ENCODE measurements at regions not wholly inside any gene's neighbourhood (a gene's known extent, or its start where the extent isn't known, plus 50 kb on each side); places are given as distances from the start of the nearest gene placed in this dataset.

DNA sequence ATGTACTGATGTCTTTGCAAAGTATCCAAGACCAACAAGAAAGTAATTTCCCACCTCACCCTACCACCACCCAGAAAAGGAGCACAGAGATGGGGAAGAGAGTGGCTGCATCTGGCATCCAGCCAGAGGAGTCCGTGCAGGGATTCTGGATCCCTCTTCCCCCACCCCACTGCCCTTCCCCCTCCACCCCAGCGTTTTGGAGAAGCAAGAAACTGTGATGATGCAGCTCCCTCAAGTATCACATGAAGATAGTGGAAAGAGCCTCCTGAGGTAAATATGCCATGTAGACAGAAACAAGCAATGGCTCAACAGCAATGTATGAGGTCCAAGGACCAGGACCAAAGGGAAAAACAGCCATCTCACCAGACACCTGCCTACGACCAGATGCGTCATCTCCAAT lies 153.8 kb downstream of the DEPDC1B start:
- DNase-seq (ENCODE audit: low spot score): no peak
- TF ChIP-seq, protein P1, sequence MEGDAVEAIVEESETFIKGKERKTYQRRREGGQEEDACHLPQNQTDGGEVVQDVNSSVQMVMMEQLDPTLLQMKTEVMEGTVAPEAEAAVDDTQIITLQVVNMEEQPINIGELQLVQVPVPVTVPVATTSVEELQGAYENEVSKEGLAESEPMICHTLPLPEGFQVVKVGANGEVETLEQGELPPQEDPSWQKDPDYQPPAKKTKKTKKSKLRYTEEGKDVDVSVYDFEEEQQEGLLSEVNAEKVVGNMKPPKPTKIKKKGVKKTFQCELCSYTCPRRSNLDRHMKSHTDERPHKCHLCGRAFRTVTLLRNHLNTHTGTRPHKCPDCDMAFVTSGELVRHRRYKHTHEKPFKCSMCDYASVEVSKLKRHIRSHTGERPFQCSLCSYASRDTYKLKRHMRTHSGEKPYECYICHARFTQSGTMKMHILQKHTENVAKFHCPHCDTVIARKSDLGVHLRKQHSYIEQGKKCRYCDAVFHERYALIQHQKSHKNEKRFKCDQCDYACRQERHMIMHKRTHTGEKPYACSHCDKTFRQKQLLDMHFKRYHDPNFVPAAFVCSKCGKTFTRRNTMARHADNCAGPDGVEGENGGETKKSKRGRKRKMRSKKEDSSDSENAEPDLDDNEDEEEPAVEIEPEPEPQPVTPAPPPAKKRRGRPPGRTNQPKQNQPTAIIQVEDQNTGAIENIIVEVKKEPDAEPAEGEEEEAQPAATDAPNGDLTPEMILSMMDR (IDR thresholded peaks at IDR 0.05; ENCODE audit: extremely low read depth, missing control alignments): no peak

DNA sequence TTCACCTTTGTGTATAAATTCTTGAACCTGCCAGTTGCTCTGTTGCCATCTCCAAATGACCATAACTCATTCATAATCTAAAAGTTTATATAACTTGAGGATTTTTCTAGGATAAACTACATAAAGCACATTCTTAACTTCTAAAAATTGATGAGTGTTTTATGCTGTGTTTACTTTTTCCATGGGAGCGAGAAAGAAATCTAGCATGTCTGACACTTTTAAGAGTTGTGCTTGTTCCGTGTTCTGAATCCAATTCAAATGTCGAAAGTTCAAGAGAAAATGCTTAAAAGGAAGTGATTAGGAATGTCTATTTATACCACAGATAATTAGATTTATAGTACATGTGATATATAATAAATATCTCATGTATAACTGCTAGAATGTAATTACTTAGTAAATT lies 154.4 kb downstream of the DEPDC1B start:
- TF ChIP-seq, protein P1 (IDR thresholded peaks at IDR 0.05; ENCODE audit: extremely low read depth, missing control alignments): no peak
- DNase-seq (ENCODE audit: low spot score): no peak

DNA sequence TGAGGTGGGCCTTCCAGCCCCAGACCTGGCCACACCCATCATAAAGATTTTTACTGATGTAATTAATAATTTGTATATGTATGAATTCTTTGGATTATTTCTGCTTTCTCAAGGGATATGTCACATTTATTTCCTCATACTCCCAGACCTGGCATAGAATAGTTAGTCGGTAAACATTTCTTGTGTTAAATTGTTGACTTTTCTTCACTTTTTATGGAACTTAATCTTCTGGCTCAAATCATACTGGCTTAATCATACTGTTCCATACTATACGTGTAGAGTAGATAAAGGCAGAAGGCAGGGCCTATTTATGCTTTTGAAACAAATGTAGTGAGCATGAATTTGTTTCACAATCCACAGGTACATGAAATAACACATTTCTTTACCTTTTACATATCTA lies 155.8 kb downstream of the DEPDC1B start:
- no peak for DNase-seq (ENCODE audit: low spot score)
- TF ChIP-seq, protein P1 (IDR thresholded peaks at IDR 0.05; ENCODE audit: extremely low read depth, missing control alignments): no peak

DNA sequence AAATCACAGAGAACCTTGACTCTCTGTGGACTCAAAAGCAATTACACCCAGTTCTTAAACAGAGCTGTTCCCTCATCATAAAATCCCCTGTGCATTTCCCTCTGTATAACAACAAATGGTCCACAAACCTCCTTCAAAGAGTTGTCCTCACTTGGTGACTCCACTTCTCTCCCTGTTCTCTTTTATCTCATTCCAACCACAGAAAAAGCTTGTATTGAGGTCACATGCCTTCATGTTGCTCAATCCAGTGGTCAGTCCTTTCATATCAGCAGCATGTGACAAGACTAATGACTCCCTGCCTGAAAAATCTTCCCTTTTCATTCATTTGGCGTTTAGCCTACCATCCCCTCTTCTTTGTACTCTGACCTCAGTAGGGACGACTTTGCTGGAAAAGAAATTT lies 158.0 kb downstream of the DEPDC1B start:
- TF ChIP-seq, protein P1 (IDR thresholded peaks at IDR 0.05; ENCODE audit: extremely low read depth, missing control alignments): no peak
- no peak for DNase-seq (ENCODE audit: low spot score)

DNA sequence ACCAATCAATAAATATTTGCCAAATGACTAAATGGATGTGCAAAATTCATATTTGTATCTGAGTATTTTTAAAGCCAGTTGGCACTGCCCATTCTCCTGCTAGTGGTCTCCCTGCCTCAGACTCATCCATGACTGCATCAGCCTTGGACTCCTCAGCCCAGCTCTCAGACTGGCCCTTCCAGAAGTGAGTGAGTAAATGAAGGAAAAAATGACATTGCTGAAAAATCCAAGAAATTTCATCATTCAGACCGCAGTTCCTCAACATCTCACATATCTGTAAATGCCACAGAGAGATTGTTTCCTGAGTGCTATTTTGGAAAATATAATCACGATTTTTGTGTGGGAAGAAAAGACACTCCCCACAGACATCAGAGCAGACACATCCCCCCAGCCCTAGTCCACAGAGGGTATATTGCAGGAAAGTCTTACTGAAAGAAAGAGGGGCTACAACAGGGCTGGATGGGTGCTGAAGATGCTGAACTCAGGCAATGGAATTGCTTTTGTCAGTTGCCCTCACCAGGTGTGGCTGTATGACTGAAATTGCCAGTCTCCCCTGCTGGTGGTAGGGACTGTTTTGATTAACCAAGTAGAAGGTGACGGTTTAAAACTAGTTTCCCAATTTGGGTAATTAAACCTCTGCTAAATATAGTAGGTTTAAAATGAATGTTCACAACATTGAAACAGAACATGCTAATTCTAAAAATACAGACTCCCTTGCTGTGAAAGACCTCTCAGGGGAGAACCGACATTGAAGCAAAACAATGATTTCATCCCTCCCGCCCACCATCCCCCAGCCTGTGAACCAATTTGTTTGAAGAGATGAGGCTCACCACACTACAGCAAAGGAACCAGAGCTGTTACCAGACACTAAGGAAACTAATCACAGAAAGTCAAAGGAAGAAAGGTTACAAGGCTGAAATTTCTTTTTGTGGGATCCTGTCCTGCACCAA lies 158.8 kb downstream of the DEPDC1B start:
- peak; percentile 83 for DNase-seq (ENCODE audit: low spot score)

DNA sequence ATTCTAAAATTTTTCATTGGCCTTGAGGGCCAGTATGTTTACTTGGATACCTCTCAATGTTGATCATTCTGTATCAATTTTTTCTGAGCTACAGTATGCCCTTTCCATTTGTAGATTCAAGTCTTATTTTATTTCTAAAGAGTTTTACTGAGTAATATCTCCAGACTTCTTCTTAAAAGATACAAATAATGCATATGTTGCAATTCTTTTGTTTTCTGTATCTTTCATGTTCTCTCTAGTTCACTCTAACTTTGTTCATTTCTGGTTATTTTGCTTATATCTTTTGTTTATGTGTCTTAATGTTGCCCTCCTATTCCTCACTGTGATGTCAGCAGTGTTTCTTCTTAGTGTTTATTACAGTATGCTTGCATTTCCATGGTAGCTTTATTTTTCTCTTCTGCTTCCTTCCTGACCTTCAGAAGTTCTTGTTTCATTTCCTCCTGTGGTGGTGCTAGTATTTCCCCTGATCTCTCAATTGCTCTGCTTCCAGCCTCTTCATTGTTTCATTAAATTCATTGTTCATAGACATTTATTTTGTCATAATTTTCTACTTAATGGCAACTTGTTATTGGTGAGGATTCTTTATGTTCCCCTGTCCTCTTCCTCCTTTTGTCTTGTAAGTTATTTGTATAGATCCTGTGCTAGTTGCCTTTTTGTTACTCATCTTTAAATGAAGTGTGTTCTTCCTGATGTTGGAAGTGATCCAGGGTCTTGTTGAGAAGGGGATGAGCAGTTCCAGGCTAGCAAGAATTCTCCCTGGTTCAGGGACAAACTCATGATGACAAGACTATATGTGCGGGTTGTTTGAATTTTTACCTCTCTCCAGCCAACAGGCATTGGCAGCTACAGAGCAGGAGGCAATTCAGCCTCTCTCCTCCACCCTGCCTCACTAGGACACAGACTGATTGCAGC lies 160.8 kb downstream of the DEPDC1B start:
- TF ChIP-seq, protein P1 (IDR thresholded peaks at IDR 0.05; ENCODE audit: extremely low read depth, missing control alignments): no peak
- DNase-seq (ENCODE audit: low spot score): no peak

More for the DNA sequence above, 158.8 kb downstream of the DEPDC1B start:
- TF ChIP-seq, protein P1 (IDR thresholded peaks at IDR 0.05; ENCODE audit: extremely low read depth, missing control alignments): no peak

DNA sequence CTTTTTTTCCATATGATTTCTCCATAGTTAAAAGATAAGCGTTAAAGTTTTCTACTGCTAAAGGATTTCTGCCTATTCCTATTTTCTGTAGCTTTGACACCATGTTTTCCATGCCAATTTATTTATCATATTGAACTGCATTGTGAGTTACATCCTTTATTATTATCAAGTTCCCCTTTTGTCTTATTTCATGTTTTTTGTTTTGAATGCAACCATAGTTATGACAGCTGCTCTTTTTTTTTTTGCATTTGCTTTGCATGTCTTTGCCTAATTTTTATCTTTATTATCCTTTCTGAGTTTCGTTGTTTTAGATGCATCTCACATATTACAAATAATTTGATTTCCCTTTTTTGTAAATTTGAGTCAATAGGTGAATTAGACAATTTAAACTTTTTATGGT lies 161.5 kb downstream of the DEPDC1B start:
- DNase-seq (ENCODE audit: low spot score): no peak
- TF ChIP-seq, protein P1 (IDR thresholded peaks at IDR 0.05; ENCODE audit: extremely low read depth, missing control alignments): no peak

Data from GM20000 (cell line).